Brain microvascular endothelial cell (primary cell): ENCODE measurements at regions not wholly inside any gene's neighbourhood (a gene's known extent, or its start where the extent isn't known, plus 50 kb on each side); places are given as distances from the start of the nearest gene placed in this dataset.

ENCODE experiments used
- DNase-seq: peaks from one replicate; pipeline ENCODE4 v3.0.0-alpha.2; 2020
- H3K27ac ChIP-seq: fragments of 250-450 bp; sonication (Bioruptor Pico); 2 replicates; pipeline ENCODE4 v1.5.1; 2020; ENCODE audit warnings: mild to moderate bottlenecking, moderate library complexity
- H3K27me3 ChIP-seq: fragments of 250-450 bp; sonication (Bioruptor Pico); replicated peaks from 2 replicates; pipeline ENCODE4 v1.5.1; 2020; ENCODE audit warnings: mild to moderate bottlenecking
- H3K36me3 ChIP-seq: fragments of 250-450 bp; sonication (Bioruptor Pico); replicated peaks from 2 replicates; pipeline ENCODE4 v1.5.1; 2020; ENCODE audit warnings: mild to moderate bottlenecking
- H3K4me3 ChIP-seq: 2 replicates; pipeline ENCODE4 v1.5.1; 2011; ENCODE audit warnings: low read depth, mild to moderate bottlenecking, control low read depth, low read length, moderate library complexity
- CTCF ChIP-seq: IDR thresholded peaks from 2 replicates; pipeline ENCODE4 v1.5.1; 2011; ENCODE audit warnings: low read depth, mild to moderate bottlenecking, moderate library complexity, low read length, control low read depth, inconsistent platforms; ENCODE audit errors: missing control alignments
- in situ Hi-C: cut with HindIII; loops from 2 replicates; pipeline ENCODE4 v1.10.0; 2017; ENCODE audit warnings: low sequenced_read_pairs, low pct_ligation_motif_present

GRCh38 chr2:71815701-71816474 lies 331.8 kb downstream of the CYP26B1 start:
- TF ChIP-seq CTCF = no peak
- Histone ChIP-seq H3K36me3 (no peaks in the 10 kb centered on the region), H3K4me3 (no peak overlapping the region), H3K27ac (no peak overlapping the region), H3K27me3 (no peaks in the 10 kb centered on the region)
- in situ Hi-C loops = no loop called here
- DNase-seq = no peak

GRCh38 chr2:71814885-71815284 lies 332.8 kb downstream of the CYP26B1 start:
- Histone ChIP-seq H3K27me3 (no peaks in the 10 kb centered on the region), H3K27ac (no peak overlapping the region), H3K4me3 (no peak overlapping the region), H3K36me3 (no peaks in the 10 kb centered on the region)
- DNase-seq = no peak
- TF ChIP-seq CTCF = no peak
- in situ Hi-C loops = no loop called here

DNA sequence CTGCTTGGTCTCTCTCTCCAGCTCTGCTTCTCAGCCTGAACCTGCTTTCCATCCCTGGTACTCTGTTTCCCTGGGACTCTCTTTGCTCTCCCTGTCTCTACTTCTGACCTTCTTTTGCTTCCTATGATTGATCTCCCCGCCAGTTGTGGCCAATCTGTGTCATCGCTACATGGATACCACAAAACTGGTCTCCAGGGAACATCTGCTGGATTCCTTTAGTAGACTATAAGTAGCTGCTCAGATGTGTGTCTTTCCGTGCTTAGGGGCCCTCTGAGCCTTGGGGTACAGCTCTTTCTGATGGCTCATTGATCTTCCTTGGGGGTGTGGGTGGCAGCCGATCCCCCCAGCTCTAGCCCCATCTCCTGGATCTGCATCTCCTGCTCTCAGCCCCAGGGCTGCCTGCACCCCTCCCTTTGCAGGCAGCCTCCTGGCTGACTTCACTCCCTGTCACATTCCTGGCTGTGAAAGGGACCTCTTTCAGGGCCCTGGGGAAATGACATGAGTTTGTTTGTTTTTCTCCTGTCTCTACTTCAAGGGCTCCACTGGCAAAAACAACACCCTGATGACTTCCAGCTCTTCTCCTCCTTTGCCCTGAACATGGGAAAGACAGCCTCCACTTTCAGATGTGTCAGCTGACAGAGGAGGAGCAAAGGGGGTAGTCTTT lies 333.7 kb downstream of the CYP26B1 start:
- in situ Hi-C loops = no loop called here
- DNase-seq = no peak
- Histone ChIP-seq H3K4me3 (no peak overlapping the region), H3K27me3 (no peaks in the 10 kb centered on the region), H3K27ac (no peak overlapping the region), H3K36me3 (no peaks in the 10 kb centered on the region)
- TF ChIP-seq CTCF = no peak

DNA sequence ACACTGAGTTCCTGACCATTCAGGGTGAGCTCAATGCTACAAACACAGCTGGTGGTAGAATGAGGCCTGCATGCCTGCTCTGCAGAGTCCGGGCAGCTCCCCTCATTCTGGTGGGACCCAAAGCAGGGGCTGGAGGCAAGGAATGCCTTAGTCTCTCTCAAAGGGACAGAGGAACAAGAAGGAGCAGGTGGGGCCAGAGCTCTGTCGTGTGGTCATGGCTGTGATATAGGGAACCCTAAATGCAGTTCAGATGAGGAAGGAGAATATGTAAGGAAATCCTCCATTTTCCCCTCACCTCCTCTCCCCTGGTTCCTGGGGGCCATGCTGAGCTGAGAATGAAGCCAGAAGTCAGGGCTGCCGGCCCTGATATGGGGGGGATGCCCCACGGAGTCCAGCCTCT lies 334.3 kb downstream of the CYP26B1 start:
- TF ChIP-seq CTCF = no peak
- Histone ChIP-seq H3K27me3 (no peaks in the 10 kb centered on the region), H3K36me3 (no peaks in the 10 kb centered on the region), H3K27ac (no peak overlapping the region), H3K4me3 (no peak overlapping the region)
- DNase-seq = no peak
- in situ Hi-C loops = no loop called here

DNA sequence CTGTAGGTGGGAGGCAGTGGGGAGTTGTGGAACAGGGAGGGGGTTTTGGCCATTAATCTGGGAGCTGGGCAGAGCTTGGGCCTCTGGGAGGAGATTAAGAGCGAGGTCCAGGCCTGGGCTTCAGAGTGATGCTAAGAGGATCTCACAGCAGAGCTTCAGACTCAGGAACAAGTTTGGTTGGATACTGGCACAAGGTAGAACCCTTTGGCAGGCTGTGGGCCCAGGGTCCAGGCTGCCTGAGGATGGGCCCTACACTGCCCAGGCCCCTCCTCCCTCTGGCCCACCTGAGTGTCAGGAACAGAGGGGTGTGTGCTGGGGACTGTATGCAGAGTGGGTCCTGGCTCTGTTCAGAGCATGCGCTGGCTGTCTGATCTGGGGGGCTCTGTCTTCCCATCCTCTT lies 334.9 kb downstream of the CYP26B1 start:
- no peak overlapping the region for H3K4me3 ChIP-seq
- no peak for DNase-seq
- no peaks in the 10 kb centered on the region for H3K36me3 ChIP-seq
- in situ Hi-C loops = no loop called here
- H3K27ac ChIP-seq = no peak overlapping the region
- H3K27me3 ChIP-seq = no peaks in the 10 kb centered on the region
- no peak for TF ChIP-seq CTCF
